AML-193 (cell line): ENCODE measurements at regions not wholly inside any gene's neighbourhood (a gene's known extent, or its start where the extent isn't known, plus 50 kb on each side); places are given as distances from the start of the nearest gene placed in this dataset.

ENCODE experiments used
- DNase-seq, 2 experiments: peaks; one replicate each; lab custom pipeline; 2025; lab: John Stamatoyannopoulos, UW

DNA sequence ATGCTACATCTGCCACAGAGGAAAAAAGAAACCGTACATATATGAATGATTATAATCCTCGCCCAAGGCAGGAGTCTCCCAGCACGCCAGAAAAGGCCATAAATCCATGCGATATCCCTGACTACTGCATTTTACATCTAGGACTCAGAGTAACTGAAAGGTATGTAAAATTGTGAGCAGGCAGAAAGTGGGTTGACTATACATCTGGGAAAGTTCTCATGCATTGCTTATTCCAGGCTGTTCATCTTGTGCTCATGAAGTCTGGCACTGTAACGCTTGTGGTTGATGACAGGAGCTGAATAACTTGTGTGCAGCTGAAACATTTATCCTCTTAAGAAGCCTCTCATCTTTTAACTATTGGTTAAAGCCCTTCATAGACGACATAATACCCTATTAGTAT is 193.4 kb upstream of the STEAP4 start:
- no peak for DNase-seq

DNA sequence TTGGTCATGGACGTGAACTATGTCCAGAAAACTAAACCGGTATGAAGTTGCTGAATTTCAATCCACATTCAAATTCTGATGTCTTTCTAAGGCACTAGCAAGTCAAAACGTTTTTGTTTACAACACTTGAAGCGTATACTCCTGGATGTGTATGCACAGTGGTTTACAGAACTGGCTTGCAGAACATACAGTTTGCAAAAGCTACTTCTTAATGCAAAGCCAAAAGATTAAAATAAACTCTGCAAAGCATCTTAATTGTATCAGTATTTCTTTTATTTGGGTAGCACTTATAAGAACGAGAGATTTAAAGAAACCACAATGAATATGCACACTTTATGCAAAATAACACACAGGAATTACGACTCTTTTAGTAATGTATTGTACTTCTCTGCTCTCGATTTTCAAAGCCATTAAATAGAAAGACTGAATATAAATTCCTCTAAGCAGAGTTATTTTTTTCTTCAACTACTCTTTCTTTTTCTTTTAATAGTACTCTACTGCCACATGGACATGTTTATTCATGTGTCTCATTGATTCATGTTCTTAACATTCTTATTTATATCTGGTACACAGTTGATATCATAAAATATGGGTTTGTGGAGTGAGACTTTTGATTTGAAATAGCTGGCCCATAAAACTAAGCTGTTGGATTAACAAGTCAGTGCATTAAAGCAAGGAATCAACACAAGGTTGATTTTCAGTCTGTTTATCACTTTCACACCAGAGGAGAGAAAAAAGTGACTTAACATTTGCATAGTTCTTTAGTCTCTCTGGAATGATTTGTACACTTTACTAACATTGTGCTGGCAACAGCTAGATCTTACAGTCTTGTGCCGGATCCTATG is 189.4 kb upstream of the STEAP4 start:
- no peak for DNase-seq

DNA sequence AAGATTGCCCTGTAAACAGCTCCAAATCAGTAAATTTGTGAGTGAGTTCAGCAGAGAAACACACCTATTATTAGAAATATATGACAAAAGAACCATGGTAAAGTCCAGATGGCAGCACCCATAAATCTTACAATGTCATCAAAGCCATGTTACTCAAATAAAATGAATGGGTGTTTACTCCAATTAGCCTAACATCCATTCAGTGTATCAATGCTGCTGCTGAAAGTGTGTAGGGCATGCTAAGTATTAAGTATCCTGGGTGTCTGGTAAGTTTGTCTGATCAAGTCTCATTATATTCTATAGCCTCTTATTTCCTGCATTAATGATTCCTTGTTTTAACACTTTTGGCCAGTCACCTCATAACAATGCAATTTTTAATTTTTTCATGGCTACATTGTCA is 185.5 kb upstream of the STEAP4 start:
- no peak for DNase-seq

- no peak for DNase-seq
Observed at GRCh38 chr7:88490874-88491273, 184.2 kb upstream of the STEAP4 start.

DNA sequence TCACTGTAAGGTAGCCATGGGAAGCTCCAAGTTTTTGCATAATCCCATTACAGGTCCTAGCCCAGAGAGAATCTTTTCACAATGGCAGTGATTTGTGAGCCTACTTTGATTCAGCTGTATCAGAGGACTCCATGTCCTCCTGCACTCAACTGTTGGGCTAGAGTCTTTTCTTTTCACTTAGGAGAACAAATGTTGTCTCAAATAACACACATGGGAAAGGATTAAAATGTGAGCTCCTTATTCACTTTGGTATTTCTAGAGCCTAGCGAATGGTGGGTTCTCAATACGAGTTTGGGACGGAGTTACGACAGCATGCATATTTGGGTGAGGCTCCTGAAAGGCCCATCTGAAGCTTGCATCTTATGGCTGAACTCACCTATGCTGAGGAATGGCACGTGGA is 183.5 kb upstream of the STEAP4 start:
- no peak for DNase-seq

DNA sequence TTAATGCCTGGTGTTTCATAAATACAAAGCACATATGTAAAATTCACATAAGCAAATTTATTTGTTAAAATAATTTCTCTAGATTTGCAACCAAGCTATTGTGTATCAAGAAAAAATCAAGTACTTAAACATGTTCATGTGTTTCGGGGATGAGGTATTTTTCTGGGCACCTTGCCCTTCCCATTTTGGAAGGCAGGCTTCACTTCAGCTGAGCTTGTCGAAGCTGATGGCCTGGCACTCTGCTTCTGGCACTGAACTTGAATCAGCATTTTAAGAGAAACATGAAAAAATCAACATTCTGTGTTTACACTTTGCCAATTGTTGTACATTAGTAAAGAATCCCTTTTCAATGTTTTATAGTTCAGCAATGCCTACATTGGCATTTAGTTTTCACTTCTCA is 179.1 kb upstream of the STEAP4 start:
- DNase-seq, result no peak

GRCh38 chr7:88484551-88484950 is 177.9 kb upstream of the STEAP4 start:
- DNase-seq, result no peak

DNA sequence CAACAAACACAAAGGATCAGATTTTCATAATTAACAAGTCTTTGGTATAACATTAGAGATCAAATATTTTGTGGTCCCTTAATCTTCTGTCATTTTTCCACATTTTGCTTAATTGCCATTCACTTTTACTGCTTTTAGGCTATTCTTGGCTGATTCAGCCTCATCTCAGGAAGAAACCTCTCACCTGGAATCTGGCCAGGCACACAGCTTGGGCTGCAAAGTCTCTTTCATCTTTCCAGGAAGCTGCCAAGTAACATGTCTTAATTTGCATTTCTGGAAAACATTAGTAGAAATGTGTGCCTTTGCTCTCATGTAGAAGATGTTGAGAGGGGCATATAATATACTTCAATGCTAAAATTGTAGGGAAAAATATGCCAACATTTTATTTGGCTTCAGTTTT is 174.2 kb upstream of the STEAP4 start:
- DNase-seq, result no peak

GRCh38 chr7:88480271-88480670 is 173.6 kb upstream of the STEAP4 start:
- DNase-seq, result no peak

DNA sequence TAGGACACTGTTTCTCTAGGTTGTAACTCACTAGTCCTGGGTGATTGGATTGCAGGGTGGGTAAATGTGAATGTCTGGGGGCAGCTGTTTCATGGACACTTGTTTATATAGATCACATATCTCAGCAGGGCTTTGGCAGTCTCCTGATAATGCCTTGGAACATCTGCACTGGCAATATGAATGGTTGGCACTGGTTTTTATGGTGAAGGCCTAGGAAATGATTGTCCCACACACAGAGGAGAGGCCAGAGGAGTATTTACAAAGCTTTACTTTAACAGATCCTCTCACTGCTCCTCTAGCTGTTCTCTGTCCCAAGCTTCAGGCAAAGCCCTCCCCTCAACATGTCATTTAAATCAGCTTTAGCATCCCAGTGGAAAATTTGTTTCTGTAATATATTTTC is 171.3 kb upstream of the STEAP4 start:
- no peak for DNase-seq

- DNase-seq, result no peak
Observed at GRCh38 chr7:88465600-88465999, 158.9 kb upstream of the STEAP4 start.

DNA sequence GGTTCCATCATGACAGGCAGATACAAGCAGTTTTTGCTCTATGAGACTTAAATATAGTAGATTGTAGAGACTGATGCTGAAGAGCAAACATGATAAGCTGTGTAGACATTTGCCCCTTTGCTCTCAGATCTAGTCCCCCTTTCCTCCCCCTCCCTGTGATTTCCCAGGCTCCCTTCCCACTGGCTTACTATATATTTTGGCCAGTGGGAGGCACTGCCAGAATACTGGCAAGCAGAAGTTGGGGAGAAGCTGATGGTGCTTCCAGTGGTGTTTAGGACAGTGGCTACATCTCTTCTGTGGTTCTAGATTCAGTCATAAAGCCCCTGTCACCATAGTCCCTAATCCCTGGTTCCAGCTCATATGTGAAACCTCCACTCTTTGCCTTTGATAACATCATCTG is 156.1 kb upstream of the STEAP4 start:
- DNase-seq, result no peak

DNA sequence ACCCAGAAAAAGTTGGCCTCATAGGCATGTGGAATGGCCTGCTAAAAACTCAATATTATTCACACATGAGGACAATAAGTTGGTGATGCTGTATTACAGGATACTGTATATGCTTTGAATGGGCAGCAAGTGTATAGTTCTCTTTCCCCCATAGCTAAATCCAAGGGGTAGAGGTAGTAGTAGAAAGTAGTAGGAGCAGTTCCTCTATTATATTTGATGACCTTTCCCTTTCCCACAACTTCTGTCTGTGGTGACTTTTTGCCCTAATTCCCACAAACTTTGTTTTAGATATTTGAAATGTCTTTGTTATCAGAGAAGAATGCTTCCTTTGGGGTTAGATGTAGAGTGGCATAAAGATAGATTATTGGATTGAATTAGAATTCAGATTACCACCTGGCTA is 154.0 kb upstream of the STEAP4 start:
- DNase-seq, result no peak

- DNase-seq, result no peak
Observed at GRCh38 chr7:88458946-88459345, 152.3 kb upstream of the STEAP4 start.

- no peak for DNase-seq
Observed at GRCh38 chr7:88458279-88458678, 151.6 kb upstream of the STEAP4 start.

- no peak for DNase-seq
Observed at GRCh38 chr7:88457320-88457719, 150.6 kb upstream of the STEAP4 start.

DNA sequence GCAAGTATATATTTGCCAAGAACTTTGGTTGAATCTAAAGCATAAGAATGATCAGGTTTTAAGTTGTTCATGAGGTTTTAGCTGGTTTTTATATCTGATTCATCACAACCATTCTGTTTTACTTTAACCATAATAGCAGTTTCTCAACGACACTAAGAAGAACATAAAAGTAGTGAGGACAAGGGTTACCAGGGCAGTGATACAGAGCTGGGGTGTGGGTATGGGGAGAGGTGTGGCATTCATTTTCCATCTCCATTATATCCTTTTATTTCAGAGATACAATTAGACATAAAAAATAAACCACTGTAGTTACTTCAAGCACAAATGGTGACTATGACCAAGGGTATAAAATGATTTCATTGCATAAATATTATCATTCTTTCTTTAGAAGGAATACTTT is 149.8 kb upstream of the STEAP4 start:
- no peak for DNase-seq

DNA sequence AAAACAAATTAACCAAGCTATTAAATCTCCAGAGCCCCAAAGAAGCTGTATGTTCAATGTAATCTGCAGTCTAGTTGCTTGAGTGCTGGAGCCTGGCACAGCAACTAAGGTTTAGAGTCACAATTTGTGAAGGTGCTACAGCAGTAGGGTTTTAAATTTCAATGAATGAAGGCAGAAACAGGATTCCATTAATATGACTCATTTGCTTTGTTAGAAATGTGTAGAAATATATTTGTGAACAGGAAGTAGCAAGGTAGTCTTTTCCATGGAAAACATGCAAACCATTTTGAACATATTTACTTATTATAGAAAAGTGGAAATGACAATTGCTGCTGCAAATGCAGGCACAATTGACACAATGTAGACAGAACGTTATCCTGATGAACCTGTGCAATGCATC is 149.0 kb upstream of the STEAP4 start:
- no peak for DNase-seq

- no peak for DNase-seq
Observed at GRCh38 chr7:88452646-88453045, 146.0 kb upstream of the STEAP4 start.

DNA sequence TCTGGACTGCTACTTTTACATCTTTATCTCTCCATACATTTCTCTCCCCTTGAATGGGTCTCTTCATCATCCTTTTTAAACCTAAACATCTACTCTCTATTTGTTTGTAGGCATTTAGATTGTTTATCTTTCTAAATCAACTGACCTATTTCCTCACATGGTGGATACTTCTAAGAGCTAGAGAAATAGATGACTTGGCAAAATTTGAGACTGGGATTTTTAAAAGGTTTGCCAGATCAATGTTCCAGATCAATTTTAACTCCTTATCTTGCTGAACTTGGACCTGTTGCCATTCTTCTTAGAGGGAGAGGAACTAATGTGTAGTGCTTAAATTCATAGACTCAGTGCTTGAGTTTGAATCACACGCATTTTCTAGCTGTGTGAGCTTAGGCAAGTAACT is 144.2 kb upstream of the STEAP4 start:
- DNase-seq, result no peak

DNA sequence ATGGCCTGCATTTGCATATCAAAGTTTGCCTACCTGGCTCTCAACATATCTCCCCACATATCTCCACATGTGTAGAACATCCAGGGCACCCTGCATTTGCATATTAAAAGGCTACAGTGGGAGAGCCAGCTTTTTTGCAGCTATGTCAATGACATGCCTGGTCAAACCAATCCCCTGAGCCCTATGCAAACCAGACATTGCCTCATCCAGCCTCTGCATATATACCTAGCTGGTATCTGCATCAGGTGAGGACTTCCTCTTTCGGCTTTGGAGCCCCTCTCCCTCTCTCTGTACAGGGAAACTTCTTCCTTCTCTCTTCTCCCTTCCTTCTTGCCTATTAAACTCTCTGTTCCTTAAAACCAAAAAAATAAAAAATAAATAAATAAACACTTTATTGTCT is 142.7 kb upstream of the STEAP4 start:
- DNase-seq, result no peak

- DNase-seq, result no peak
Observed at GRCh38 chr7:88442413-88442812, 135.7 kb upstream of the STEAP4 start.

DNA sequence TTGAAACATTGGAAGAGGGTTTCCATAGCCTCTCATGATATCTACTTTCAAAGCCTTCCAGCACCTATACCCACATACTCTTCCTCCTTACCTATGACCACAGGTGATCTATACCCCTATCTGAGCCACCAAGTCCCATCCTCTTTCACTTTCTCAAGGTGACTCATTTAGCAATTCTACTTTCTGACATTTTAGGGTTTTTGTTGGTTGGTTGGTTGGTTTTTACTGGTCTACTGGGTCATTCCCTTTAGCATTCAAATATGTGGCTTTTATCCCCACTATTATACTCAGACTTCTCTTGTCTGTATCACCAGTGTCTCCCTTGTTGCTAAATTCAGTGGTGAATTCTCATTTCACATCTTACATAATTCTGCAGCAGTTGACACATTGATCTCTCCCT is 130.4 kb upstream of the STEAP4 start:
- no peak for DNase-seq

DNA sequence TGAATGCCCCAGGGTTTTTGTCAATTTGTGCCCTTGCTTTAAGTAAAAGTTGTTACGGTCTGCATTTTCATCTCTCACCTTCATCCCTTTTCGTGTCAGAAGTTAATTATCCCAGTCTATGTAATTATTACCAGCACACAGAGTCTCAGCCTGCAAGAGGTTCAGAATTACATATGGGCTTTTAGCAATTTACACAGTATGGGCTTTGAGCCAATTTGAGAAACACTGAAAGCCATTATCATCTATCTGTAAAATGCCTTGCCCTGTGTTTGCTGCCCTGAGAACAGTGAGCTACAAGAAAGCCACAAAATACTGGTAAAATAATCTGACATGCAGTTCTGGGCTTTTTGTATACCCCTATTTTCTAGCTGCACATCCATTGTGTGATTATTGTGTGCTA is 125.6 kb upstream of the STEAP4 start:
- DNase-seq, result no peak
